ENCODE measurements at regions not wholly inside any gene's neighbourhood (a gene's known extent, or its start where the extent isn't known, plus 50 kb on each side); places are given as distances from the start of the nearest gene placed in this dataset.

GRCh38 chr9:6133346-6134063, 82.1 kb upstream of the IL33 start:
- TF ChIP-seq, protein P1, sequence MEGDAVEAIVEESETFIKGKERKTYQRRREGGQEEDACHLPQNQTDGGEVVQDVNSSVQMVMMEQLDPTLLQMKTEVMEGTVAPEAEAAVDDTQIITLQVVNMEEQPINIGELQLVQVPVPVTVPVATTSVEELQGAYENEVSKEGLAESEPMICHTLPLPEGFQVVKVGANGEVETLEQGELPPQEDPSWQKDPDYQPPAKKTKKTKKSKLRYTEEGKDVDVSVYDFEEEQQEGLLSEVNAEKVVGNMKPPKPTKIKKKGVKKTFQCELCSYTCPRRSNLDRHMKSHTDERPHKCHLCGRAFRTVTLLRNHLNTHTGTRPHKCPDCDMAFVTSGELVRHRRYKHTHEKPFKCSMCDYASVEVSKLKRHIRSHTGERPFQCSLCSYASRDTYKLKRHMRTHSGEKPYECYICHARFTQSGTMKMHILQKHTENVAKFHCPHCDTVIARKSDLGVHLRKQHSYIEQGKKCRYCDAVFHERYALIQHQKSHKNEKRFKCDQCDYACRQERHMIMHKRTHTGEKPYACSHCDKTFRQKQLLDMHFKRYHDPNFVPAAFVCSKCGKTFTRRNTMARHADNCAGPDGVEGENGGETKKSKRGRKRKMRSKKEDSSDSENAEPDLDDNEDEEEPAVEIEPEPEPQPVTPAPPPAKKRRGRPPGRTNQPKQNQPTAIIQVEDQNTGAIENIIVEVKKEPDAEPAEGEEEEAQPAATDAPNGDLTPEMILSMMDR (IDR thresholded peaks at IDR 0.05), result no peak
- Histone ChIP-seq H3K4me2 (ENCODE audit: low read length) (no peak overlapping the region), H3K9me3 (ENCODE audit: control insufficient read depth, low read length) (no peaks in the 10 kb centered on the region)

DNA sequence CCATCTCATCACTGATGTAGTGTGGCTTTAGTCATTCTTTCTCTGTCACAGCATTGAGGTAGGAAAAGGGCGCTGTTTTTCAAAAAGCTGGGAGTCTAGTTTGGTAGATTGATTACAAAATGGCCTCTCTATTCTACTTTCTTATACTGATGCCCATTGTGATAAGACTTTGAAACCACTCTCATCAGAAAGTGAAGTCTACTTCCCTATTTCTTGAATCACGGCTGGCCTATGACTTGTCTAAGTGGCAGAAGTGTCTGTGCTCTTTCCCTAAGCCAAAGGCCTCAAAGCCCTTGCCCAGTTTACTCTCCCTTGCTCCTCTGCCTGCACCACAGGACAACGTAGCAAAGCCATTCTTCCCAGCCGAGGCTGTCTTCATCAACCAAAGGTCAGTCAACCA, 83.0 kb upstream of the IL33 start:
- Histone ChIP-seq H3K9ac (no peak overlapping the region), H3K27me3 (ENCODE audit: control insufficient read depth, insufficient read depth, low read length) (no peaks in the 10 kb centered on the region), H2AFZ (no peak overlapping the region), H3K27ac (no peak overlapping the region), H3K4me3 (ENCODE audit: low read depth, low read length) (no peak overlapping the region), H3K9me3 (ENCODE audit: control insufficient read depth, low read length) (no peaks in the 10 kb centered on the region), H3K79me2 (no peaks in the 10 kb centered on the region), H3K4me1 (no peaks in the 10 kb centered on the region), H3K36me3 (ENCODE audit: control insufficient read depth, insufficient read depth, low read length) (no peaks in the 10 kb centered on the region), H3K4me2 (ENCODE audit: low read length) (no peak overlapping the region)
- TF ChIP-seq, protein P1 (IDR thresholded peaks at IDR 0.05), result no peak

More at GRCh38 chr9:6133346-6134063, 82.1 kb upstream of the IL33 start:
- Histone ChIP-seq H3K27me3 (ENCODE audit: control insufficient read depth, insufficient read depth, low read length) (no peaks in the 10 kb centered on the region), H2AFZ (no peak overlapping the region), H3K9ac (no peak overlapping the region), H3K4me1 (no peaks in the 10 kb centered on the region), H3K4me3 (ENCODE audit: low read depth, low read length) (no peak overlapping the region), H3K27ac (no peak overlapping the region), H3K36me3 (ENCODE audit: control insufficient read depth, insufficient read depth, low read length) (no peaks in the 10 kb centered on the region), H3K79me2 (no peaks in the 10 kb centered on the region)

- Histone ChIP-seq H3K27me3 (ENCODE audit: control insufficient read depth, insufficient read depth, low read length) (no peaks in the 10 kb centered on the region), H2AFZ (no peak overlapping the region), H3K27ac (no peak overlapping the region), H3K4me3 (ENCODE audit: low read depth, low read length) (no peak overlapping the region), H3K79me2 (no peaks in the 10 kb centered on the region), H3K4me1 (no peaks in the 10 kb centered on the region), H3K9me3 (ENCODE audit: control insufficient read depth, low read length) (no peaks in the 10 kb centered on the region), H3K4me2 (ENCODE audit: low read length) (no peak overlapping the region), H3K36me3 (ENCODE audit: control insufficient read depth, insufficient read depth, low read length) (no peaks in the 10 kb centered on the region), H3K9ac (no peak overlapping the region)
- TF ChIP-seq, protein P1 (IDR thresholded peaks at IDR 0.05), result no peak
Observed at GRCh38 chr9:6128030-6128429, 87.6 kb upstream of the IL33 start.

DNA sequence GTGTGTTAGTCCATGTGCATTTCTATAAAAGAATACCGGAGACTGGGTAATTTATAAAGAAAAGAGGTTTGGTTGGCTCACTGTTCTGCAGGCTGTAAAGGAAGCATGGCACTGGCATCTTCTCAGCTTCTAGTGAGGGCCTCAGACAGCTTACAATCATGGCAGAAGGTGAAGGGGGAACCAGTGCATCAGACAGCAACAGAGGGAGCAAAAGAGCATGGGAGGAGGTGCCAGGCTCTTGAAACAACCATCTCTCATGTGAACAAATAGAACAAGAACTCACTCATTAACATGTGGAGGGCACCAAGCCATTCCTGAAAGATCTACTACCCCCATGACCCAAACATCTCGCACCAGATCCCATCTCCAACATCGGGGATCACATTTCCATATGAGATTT, 89.2 kb upstream of the IL33 start:
- Histone ChIP-seq H3K27me3 (ENCODE audit: control insufficient read depth, insufficient read depth, low read length) (no peaks in the 10 kb centered on the region), H2AFZ (no peak overlapping the region), H3K27ac (no peak overlapping the region), H3K9ac (no peak overlapping the region), H3K79me2 (no peaks in the 10 kb centered on the region), H3K4me3 (ENCODE audit: low read depth, low read length) (no peak overlapping the region), H3K4me1 (no peaks in the 10 kb centered on the region), H3K9me3 (ENCODE audit: control insufficient read depth, low read length) (no peaks in the 10 kb centered on the region), H3K36me3 (ENCODE audit: control insufficient read depth, insufficient read depth, low read length) (no peaks in the 10 kb centered on the region), H3K4me2 (ENCODE audit: low read length) (no peak overlapping the region)
- TF ChIP-seq, protein P1 (IDR thresholded peaks at IDR 0.05), result no peak

- no peaks in the 10 kb centered on the region for H3K79me2 ChIP-seq
- H3K4me3 ChIP-seq (ENCODE audit: low read depth, low read length), result no peak overlapping the region
- TF ChIP-seq, protein P1 (IDR thresholded peaks at IDR 0.05), result no peak
- H3K9me3 ChIP-seq (ENCODE audit: control insufficient read depth, low read length), result no peaks in the 10 kb centered on the region
- no peak overlapping the region for H3K27ac ChIP-seq
- H3K4me1 ChIP-seq, result no peaks in the 10 kb centered on the region
- H3K27me3 ChIP-seq (ENCODE audit: control insufficient read depth, insufficient read depth, low read length), result no peaks in the 10 kb centered on the region
- H3K4me2 ChIP-seq (ENCODE audit: low read length), result no peak overlapping the region
- H3K9ac ChIP-seq, result no peak overlapping the region
- H3K36me3 ChIP-seq (ENCODE audit: control insufficient read depth, insufficient read depth, low read length), result no peaks in the 10 kb centered on the region
- no peak overlapping the region for H2AFZ ChIP-seq
Observed at GRCh38 chr9:6123416-6123815, 92.2 kb upstream of the IL33 start.
